Left kidney (tissue), 1 donor: ENCODE measurements at regions not wholly inside any gene's neighbourhood (a gene's known extent, or its start where the extent isn't known, plus 50 kb on each side); places are given as distances from the start of the nearest gene placed in this dataset.

Experiments
- DNase-seq: peaks from one replicate; pipeline ENCODE4 v3.0.0-alpha.2; 2013

GRCh38 chr11:64501500-64502427 lies 54.0 kb upstream of the SLC22A11 start:
- DNase-seq = no peak

- DNase-seq = no peak
These were observed 53.1 kb upstream of the SLC22A11 start for GRCh38 chr11:64502634-64503033.

- no peak for DNase-seq
These were observed 52.5 kb upstream of the SLC22A11 start for GRCh38 chr11:64503186-64503753.

- DNase-seq = no peak
These were observed 50.7 kb upstream of the SLC22A11 start for GRCh38 chr11:64504999-64505398.
